Esophagus squamous epithelium (tissue), 4 donors: ENCODE measurements at regions not wholly inside any gene's neighbourhood (a gene's known extent, or its start where the extent isn't known, plus 50 kb on each side); places are given as distances from the start of the nearest gene placed in this dataset.

ENCODE experiments used
- POLR2A ChIP-seq, 4 donors: fragments of 450-650 bp; IDR thresholded peaks; one replicate each; pipeline ENCODE4 v1.6.1; 2017; ENCODE audit warnings: antibody characterized with exemption in 4 of 4, mild to moderate bottlenecking in 4 of 4, moderate library complexity in 3 of 4
- TF ChIP-seq, protein P1 (sequence below), 6 experiments: fragments of 450-650 bp in 4 of 6; fragments of 200-600 bp in 2 of 6; sonication (generic) in 2 of 6; IDR thresholded peaks; one replicate each; pipeline ENCODE4 v1.5.1; 2016 to 2019; ENCODE audit warnings: antibody characterized with exemption in 6 of 6, mild to moderate bottlenecking in 4 of 6, moderate library complexity in 4 of 6

DNA sequence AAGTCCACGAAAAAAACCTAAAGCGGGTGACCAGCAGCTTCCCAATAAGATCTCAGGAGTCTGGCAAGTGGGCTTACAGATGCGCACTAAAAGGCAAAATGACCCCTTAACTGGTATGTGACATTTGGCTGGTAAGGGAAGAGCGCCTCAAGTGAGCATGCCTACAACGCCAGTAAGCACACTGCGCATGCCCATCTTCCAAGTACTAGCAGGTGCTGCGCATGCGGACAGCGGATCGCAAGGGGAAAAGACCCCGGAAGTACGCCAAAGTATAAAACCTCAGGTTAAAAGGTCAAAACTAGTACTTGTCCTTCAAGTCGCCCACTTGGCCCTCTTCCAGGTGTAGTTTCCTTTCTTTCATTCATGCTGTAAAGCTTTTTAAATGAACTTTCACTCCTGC lies 518.5 kb upstream of the MDGA2 start:
- TF ChIP-seq, protein P1, sequence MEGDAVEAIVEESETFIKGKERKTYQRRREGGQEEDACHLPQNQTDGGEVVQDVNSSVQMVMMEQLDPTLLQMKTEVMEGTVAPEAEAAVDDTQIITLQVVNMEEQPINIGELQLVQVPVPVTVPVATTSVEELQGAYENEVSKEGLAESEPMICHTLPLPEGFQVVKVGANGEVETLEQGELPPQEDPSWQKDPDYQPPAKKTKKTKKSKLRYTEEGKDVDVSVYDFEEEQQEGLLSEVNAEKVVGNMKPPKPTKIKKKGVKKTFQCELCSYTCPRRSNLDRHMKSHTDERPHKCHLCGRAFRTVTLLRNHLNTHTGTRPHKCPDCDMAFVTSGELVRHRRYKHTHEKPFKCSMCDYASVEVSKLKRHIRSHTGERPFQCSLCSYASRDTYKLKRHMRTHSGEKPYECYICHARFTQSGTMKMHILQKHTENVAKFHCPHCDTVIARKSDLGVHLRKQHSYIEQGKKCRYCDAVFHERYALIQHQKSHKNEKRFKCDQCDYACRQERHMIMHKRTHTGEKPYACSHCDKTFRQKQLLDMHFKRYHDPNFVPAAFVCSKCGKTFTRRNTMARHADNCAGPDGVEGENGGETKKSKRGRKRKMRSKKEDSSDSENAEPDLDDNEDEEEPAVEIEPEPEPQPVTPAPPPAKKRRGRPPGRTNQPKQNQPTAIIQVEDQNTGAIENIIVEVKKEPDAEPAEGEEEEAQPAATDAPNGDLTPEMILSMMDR (IDR thresholded peaks at IDR 0.05): no peak
- TF ChIP-seq POLR2A (IDR thresholded peaks at IDR 0.05): no peak
